Adrenal gland (tissue), 5 donors: ENCODE measurements at regions not wholly inside any gene's neighbourhood (a gene's known extent, or its start where the extent isn't known, plus 50 kb on each side); places are given as distances from the start of the nearest gene placed in this dataset.

Experiments used
- CTCF ChIP-seq, 6 experiments: fragments of 450-650 bp in 4 of 6; fragments of 200-600 bp in 2 of 6; sonication (generic) in 1 of 6; IDR thresholded peaks; 1 replicate in 5 of 6; 2 replicates in 1 of 6; pipeline versions ENCODE4 v1.5.1 to v1.8.0; 2016 to 2021; ENCODE audit warnings: antibody characterized with exemption in 6 of 6, mild to moderate bottlenecking in 2 of 6, moderate library complexity in 1 of 6
- POLR2A ChIP-seq, 2 donors: fragments of 450-650 bp; IDR thresholded peaks; one replicate each; pipeline ENCODE4 v1.6.1; 2017; ENCODE audit warnings: antibody characterized with exemption in 2 of 2, mild to moderate bottlenecking in 2 of 2, moderate library complexity in 1 of 2
- donor health status: DM: no; HTN: no; CAD: no.

GRCh38 chr11:29490938-29491337 lies 525.9 kb downstream of the KCNA4 start:
- TF ChIP-seq CTCF (IDR thresholded peaks at IDR 0.05) (no peak), POLR2A (IDR thresholded peaks at IDR 0.05) (no peak)
